OCI-LY3 (cell line): ENCODE measurements at regions not wholly inside any gene's neighbourhood (a gene's known extent, or its start where the extent isn't known, plus 50 kb on each side); places are given as distances from the start of the nearest gene placed in this dataset.

Source experiments
- EZH2phosphoT487 ChIP-seq: fragments of 200-600 bp; shearing (Covaris generic); IDR thresholded peaks from 2 replicates; pipeline ENCODE4 v1.6.1; 2018; ENCODE audit warnings: antibody characterized with exemption, mixed run types, low read depth
- TF ChIP-seq, protein P1 (sequence below): fragments of 200-600, 300-600 bp; sonication (generic); IDR thresholded peaks from 2 replicates; pipeline ENCODE4 v1.5.1; 2014; ENCODE audit warnings: antibody characterized with exemption, low read length, low read depth

DNA sequence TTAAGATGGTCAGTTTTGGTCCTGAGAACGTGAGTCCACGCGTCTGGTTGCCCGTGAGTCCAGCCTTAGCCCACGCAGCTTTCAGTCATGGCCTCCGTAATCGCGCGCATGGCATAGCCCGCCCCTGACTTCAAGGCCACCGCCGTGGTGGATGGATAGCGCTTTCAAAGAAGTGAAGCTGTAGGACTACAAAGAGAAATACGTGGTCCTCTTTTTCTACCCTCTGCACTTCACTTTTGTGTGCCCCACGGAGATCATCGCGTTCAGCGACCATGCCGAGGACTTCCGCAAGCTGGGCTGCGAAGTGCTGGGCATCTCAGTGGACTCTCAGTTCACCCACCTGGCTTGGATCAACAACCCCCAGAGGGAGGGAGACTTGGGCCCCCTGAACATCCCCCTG, 142.0 kb upstream of the MCHR2 start:
- TF ChIP-seq, protein P1, sequence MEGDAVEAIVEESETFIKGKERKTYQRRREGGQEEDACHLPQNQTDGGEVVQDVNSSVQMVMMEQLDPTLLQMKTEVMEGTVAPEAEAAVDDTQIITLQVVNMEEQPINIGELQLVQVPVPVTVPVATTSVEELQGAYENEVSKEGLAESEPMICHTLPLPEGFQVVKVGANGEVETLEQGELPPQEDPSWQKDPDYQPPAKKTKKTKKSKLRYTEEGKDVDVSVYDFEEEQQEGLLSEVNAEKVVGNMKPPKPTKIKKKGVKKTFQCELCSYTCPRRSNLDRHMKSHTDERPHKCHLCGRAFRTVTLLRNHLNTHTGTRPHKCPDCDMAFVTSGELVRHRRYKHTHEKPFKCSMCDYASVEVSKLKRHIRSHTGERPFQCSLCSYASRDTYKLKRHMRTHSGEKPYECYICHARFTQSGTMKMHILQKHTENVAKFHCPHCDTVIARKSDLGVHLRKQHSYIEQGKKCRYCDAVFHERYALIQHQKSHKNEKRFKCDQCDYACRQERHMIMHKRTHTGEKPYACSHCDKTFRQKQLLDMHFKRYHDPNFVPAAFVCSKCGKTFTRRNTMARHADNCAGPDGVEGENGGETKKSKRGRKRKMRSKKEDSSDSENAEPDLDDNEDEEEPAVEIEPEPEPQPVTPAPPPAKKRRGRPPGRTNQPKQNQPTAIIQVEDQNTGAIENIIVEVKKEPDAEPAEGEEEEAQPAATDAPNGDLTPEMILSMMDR = no peak
- no peak for TF ChIP-seq EZH2phosphoT487
